SK-N-MC (cell line): ENCODE measurements at regions not wholly inside any gene's neighbourhood (a gene's known extent, or its start where the extent isn't known, plus 50 kb on each side); places are given as distances from the start of the nearest gene placed in this dataset.

Experiments used
- EZH2 ChIP-seq: fragments of 200-600 bp; sonication (generic); IDR thresholded peaks from one replicate; pipeline ENCODE4 v1.6.1; 2017; ENCODE audit warnings: antibody characterized with exemption
- POLR2AphosphoS5 ChIP-seq: IDR thresholded peaks from 2 replicates; pipeline ENCODE4 v1.6.1; 2012; ENCODE audit warnings: mild to moderate bottlenecking, low read depth, low read length, borderline replicate concordance

DNA sequence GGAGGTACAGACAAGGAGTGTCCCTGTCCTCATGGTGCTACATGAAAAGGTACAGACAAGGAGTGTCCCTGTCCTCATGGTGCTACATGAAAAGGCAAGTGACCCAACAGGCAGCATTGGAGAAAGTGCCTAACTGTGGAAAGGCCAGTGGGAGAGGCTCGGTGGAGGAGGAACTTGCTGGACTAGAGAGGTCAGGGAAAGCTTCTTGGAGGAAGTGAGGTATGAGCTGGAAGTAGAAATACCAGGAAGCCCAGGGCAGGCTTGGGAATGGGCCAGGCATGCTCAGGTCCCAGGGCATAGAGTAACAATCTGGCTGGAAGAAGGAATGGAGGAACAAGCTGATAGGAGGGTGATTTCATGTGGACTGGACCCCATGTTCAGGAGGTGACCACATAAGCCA lies 59.8 kb upstream of the FNDC1 start:
- TF ChIP-seq EZH2 (no peak), POLR2AphosphoS5 (no peak)
